Prostate gland (tissue), 2 donors: ENCODE measurements at regions not wholly inside any gene's neighbourhood (a gene's known extent, or its start where the extent isn't known, plus 50 kb on each side); places are given as distances from the start of the nearest gene placed in this dataset.

Experiments used
- CTCF ChIP-seq, 4 experiments: fragments of 200-600 bp in 2 of 4; fragments of 450-650 bp in 2 of 4; sonication (generic) in 2 of 4; IDR thresholded peaks; 1 replicate in 3 of 4; 2 replicates in 1 of 4; pipeline ENCODE4 v1.5.1; 2016 to 2019; ENCODE audit warnings: antibody characterized with exemption in 4 of 4, mild to moderate bottlenecking in 2 of 4, moderate library complexity in 2 of 4
- POLR2A ChIP-seq: fragments of 450-650 bp; IDR thresholded peaks from one replicate; pipeline ENCODE4 v1.6.1; 2016; ENCODE audit warnings: antibody characterized with exemption, mild to moderate bottlenecking
- POLR2AphosphoS5 ChIP-seq: sonication (generic); formaldehyde crosslinking; IDR thresholded peaks from one replicate; pipeline ENCODE4 v1.6.1; 2017; ENCODE audit warnings: antibody characterized with exemption

DNA sequence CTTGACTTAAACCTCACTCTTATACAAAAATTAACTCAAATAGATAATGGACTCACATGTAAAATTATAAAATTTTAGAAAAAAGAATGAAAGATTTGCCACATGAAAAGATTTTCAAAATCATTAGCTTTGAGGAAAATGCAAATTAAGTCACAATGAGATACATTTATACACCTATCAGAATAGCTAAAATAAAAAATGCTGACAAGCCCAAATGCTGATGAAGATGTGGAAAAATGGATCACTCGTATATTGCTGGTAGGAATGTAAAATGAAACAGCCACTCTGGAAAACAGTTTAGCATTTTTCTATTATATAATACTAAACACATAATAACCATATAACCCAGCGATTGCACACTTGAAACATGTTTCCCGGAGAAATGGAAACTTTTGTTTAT, 316.2 kb downstream of the ANKRD50 start:
- no peak for TF ChIP-seq CTCF (IDR thresholded peaks at IDR 0.05)
- TF ChIP-seq POLR2AphosphoS5, result no peak
- no peak for TF ChIP-seq POLR2A
